Suprapubic skin (tissue), 4 donors: ENCODE measurements at regions not wholly inside any gene's neighbourhood (a gene's known extent, or its start where the extent isn't known, plus 50 kb on each side); places are given as distances from the start of the nearest gene placed in this dataset.

Source experiments
- DNase-seq, 2 donors: peaks; one replicate each; pipeline ENCODE4 v3.0.0-alpha.2; 2019; ENCODE audit warnings: low spot score in 2 of 2
- H3K27ac ChIP-seq: fragments of 200-600 bp; sonication (generic); one replicate; pipeline ENCODE4 v1.5.1; 2019
- H3K27me3 ChIP-seq: fragments of 200-600 bp; sonication (generic); one replicate; pipeline ENCODE4 v1.5.1; 2019
- H3K36me3 ChIP-seq: fragments of 200-600 bp; sonication (generic); one replicate; pipeline ENCODE4 v1.5.1; 2019
- H3K4me1 ChIP-seq: fragments of 200-600 bp; sonication (generic); one replicate; pipeline ENCODE4 v1.5.1; 2019
- H3K4me3 ChIP-seq: fragments of 200-600 bp; sonication (generic); one replicate; pipeline ENCODE4 v1.5.1; 2019; ENCODE audit warnings: mild to moderate bottlenecking
- H3K9me3 ChIP-seq: fragments of 200-600 bp; sonication (generic); one replicate; pipeline ENCODE4 v1.5.1; 2019
- CTCF ChIP-seq, 2 donors: fragments of 200-600 bp in 1 of 2; fragments of 450-650 bp in 1 of 2; sonication (generic) in 1 of 2; IDR thresholded peaks; one replicate each; pipeline ENCODE4 v1.5.1; 2016 to 2019; ENCODE audit warnings: antibody characterized with exemption in 2 of 2, mild to moderate bottlenecking in 1 of 2, moderate library complexity in 1 of 2
- EP300 ChIP-seq: sonication (generic); formaldehyde crosslinking; IDR thresholded peaks from one replicate; pipeline ENCODE4 v1.6.1; 2017; ENCODE audit warnings: antibody characterized with exemption
- POLR2A ChIP-seq, 2 donors: fragments of 450-650 bp; IDR thresholded peaks; one replicate each; pipeline ENCODE4 v1.6.1; 2017; ENCODE audit warnings: antibody characterized with exemption in 2 of 2, mild to moderate bottlenecking in 2 of 2, moderate library complexity in 2 of 2
- POLR2AphosphoS5 ChIP-seq, 3 donors: sonication (generic); formaldehyde crosslinking; IDR thresholded peaks; one replicate each; pipeline ENCODE4 v1.6.1; 2017; ENCODE audit warnings: antibody characterized with exemption in 3 of 3
- WGBS: methylation state at CpG from one replicate; pipeline ENCODE4 v1.1.5; 2018; 5-methylcytosine and 5-hydroxymethylcytosine counted together

GRCh38 chr17:13310858-13311257, 290.9 kb downstream of the HS3ST3A1 start:
- H3K4me3 ChIP-seq, result no peak overlapping the region
- WGBS, result 34% methylated on average over 2 of the region's 2 CpGs
- DNase-seq, result no peak
- H3K4me1 ChIP-seq, result no peaks in the 10 kb centered on the region
- H3K27me3 ChIP-seq, result no peaks in the 10 kb centered on the region
- H3K9me3 ChIP-seq, result no peaks in the 10 kb centered on the region
- H3K27ac ChIP-seq, result no peak overlapping the region
- TF ChIP-seq POLR2A (IDR thresholded peaks at IDR 0.05) (no peak), CTCF (IDR thresholded peaks at IDR 0.05) (no peak), POLR2AphosphoS5 (IDR thresholded peaks at IDR 0.05) (no peak)
- H3K36me3 ChIP-seq, result no peaks in the 10 kb centered on the region

- no peaks in the 10 kb centered on the region for H3K27me3 ChIP-seq
- no peak for DNase-seq
- no peaks in the 10 kb centered on the region for H3K4me1 ChIP-seq
- no peak overlapping the region for H3K4me3 ChIP-seq
- H3K27ac ChIP-seq, result no peak overlapping the region
- TF ChIP-seq CTCF (IDR thresholded peaks at IDR 0.05) (peak in 1 of 2 donors; percentile 45), POLR2A (IDR thresholded peaks at IDR 0.05) (no peak)
- 58% methylated on average over 13 of the region's 13 CpGs for WGBS
- no peaks in the 10 kb centered on the region for H3K36me3 ChIP-seq
- H3K9me3 ChIP-seq, result no peaks in the 10 kb centered on the region
These were observed 288.6 kb upstream of the ELAC2 start for GRCh38 chr17:13306310-13306962.

DNA sequence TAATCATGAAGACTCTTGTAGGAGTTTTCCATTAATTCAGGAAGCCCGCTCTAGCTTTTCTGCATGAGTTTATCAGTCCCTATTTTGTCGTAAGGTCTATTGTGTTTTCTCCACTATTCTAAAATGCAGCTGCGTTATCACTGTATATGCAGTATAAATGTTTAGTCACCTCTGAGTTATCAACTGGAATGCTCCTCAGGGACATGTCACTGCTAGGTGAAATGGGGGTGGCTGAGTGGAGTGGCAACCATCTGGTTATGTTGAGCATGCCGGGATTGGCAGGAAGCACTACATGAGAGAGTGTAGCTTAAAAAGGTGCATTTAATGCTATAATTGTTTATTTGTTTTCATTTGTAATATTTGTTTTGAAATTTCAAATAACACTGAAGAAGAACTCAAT, 285.2 kb upstream of the ELAC2 start:
- 91% methylated on average over 4 of the region's 4 CpGs for WGBS
- no peak for DNase-seq
- no peak for TF ChIP-seq EP300
- TF ChIP-seq POLR2A (IDR thresholded peaks at IDR 0.05), result no peak
- TF ChIP-seq POLR2AphosphoS5 (IDR thresholded peaks at IDR 0.05), result no peak
- TF ChIP-seq CTCF (IDR thresholded peaks at IDR 0.05), result no peak
- Histone ChIP-seq H3K9me3 (no peaks in the 10 kb centered on the region), H3K27me3 (no peaks in the 10 kb centered on the region), H3K4me1 (no peaks in the 10 kb centered on the region), H3K27ac (no peak overlapping the region), H3K36me3 (no peaks in the 10 kb centered on the region), H3K4me3 (no peak overlapping the region)

DNA sequence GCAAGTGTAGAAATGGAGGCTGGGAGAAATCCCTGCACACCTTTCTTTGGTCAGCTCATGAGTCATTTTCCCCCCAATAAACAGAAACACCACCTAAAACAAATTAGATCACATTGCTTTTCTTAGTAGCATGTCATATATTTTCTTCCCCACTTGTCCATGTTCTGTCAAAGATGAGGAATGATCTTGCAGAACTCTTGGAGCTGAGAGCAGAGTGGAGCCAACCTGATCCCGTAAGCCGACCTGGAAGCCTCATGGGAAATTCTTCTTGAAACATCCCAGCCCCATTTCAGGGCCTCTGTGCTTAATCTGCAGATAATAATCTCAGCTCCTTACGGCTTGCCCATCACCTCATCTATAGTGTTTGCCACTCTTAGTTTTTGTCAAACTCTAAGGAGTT, 284.6 kb upstream of the ELAC2 start:
- Histone ChIP-seq H3K27ac (no peak overlapping the region), H3K4me3 (no peak overlapping the region), H3K27me3 (no peaks in the 10 kb centered on the region), H3K36me3 (no peaks in the 10 kb centered on the region), H3K4me1 (no peaks in the 10 kb centered on the region), H3K9me3 (no peaks in the 10 kb centered on the region)
- 71% methylated on average over 3 of the region's 3 CpGs for WGBS
- no peak for DNase-seq
- TF ChIP-seq EP300 (no peak), CTCF (IDR thresholded peaks at IDR 0.05) (no peak), POLR2A (IDR thresholded peaks at IDR 0.05) (no peak), POLR2AphosphoS5 (IDR thresholded peaks at IDR 0.05) (no peak)

DNA sequence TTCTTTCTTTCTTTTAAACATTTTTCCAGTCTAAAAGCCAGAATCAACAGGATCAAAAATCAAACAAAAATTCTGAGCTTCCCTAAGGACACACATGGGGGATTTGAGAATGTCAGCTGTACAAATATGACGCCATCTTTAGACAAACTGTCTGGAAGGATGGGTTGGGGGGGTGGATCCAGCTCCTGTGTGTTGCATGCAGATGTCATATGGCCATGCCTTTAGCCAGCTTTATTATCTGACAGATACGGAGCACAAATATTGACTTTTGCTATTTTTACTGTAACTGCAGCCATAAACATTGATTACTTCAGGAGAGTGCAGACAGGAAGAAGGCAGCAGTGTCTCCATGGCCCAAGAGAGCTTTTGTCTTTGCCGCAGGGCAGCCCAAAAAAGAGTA, 279.4 kb upstream of the ELAC2 start:
- Histone ChIP-seq H3K9me3 (no peaks in the 10 kb centered on the region), H3K4me3 (no peak overlapping the region), H3K27me3 (no peaks in the 10 kb centered on the region), H3K27ac (no peak overlapping the region), H3K4me1 (no peaks in the 10 kb centered on the region), H3K36me3 (no peaks in the 10 kb centered on the region)
- no peak for DNase-seq
- WGBS, result 82% methylated on average over 3 of the region's 3 CpGs
- no peak for TF ChIP-seq POLR2AphosphoS5 (IDR thresholded peaks at IDR 0.05)
- no peak for TF ChIP-seq CTCF (IDR thresholded peaks at IDR 0.05)
- no peak for TF ChIP-seq EP300
- no peak for TF ChIP-seq POLR2A (IDR thresholded peaks at IDR 0.05)
